ENCODE measurements at regions not wholly inside any gene's neighbourhood (a gene's known extent, or its start where the extent isn't known, plus 50 kb on each side); places are given as distances from the start of the nearest gene placed in this dataset.

- WGBS, 10 experiments, result 0 to 80% (median 75%) methylated on average over 1 to 2 of the region's 5 CpGs; no CpG with 5 or more reads in 5 of the 10 experiments
Observed at GRCh38 chr3:64773137-64773536, 85.3 kb upstream of the ADAMTS9 start.

GRCh38 chr3:64766440-64766839, 78.6 kb upstream of the ADAMTS9 start:
- H3K27ac ChIP-seq, result no peak overlapping the region
- WGBS, 10 experiments, result 0 to 51% (median 31%) methylated on average over 1 to 4 of the region's 4 CpGs
- peak in 4 of 8 experiments; percentile 21 to 81 (median 34) for ATAC-seq (replicated peaks in 6 of 8)
- H3K4me1 ChIP-seq (replicated peaks in 1 of 2), result peaks cover 10 to 19% of the 10 kb centered on the region in 2 donors
- H3K4me3 ChIP-seq, result no peak overlapping the region
- in situ Hi-C loops (cut with MboI; ENCODE audit: low pct_unique_long_range_greater_than_20kb in 2 of 9, low sequenced_read_pairs in 9 of 9, unreplicated experiment in 9 of 9), result no loop called here

More at GRCh38 chr3:64773137-64773536, 85.3 kb upstream of the ADAMTS9 start:
- Histone ChIP-seq H3K4me1 (replicated peaks in 1 of 2) (no peaks in the 10 kb centered on the region), H3K4me3 (no peak overlapping the region), H3K27ac (no peak overlapping the region)
- no peak for ATAC-seq (replicated peaks in 6 of 8)
- in situ Hi-C loops (cut with MboI; ENCODE audit: low pct_unique_long_range_greater_than_20kb in 2 of 9, low sequenced_read_pairs in 9 of 9, unreplicated experiment in 9 of 9), result no loop called here

DNA sequence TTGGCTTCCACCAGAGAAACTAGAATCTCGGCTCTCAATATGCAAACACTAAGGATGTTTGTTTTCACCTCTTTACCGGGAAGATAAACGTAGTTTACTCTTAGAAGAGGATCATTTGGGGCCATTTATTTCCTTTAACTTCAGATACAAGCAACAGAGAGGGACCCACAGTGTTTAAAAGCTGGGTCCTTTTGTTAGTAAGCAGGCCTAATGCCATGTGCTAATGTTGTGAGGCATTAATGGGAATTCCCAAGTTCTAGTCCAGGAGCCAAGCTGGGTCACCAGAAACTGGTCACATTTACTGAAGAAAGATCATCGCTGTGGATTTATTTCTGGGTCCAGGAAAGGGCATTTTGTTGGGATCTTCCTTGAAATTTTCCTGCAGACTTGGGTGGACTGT, 78.1 kb upstream of the ADAMTS9 start:
- Histone ChIP-seq H3K4me1 (replicated peaks in 1 of 2) (peaks cover 10 to 19% of the 10 kb centered on the region in 2 donors), H3K27ac (no peak overlapping the region), H3K4me3 (no peak overlapping the region)
- peak in 2 of 8 experiments; percentile 30 to 77 for ATAC-seq (replicated peaks in 6 of 8)
- in situ Hi-C loops (cut with MboI; ENCODE audit: low pct_unique_long_range_greater_than_20kb in 2 of 9, low sequenced_read_pairs in 9 of 9, unreplicated experiment in 9 of 9), result no loop called here
- 57 to 100% (median 70%) methylated on average over 1 to 4 of the region's 4 CpGs; no CpG with 5 or more reads in 1 of the 10 experiments for WGBS, 10 experiments

GRCh38 chr3:64764386-64764929, 76.7 kb upstream of the ADAMTS9 start:
- Histone ChIP-seq H3K27ac (no peak overlapping the region), H3K4me3 (no peak overlapping the region), H3K4me1 (replicated peaks in 1 of 2) (peaks cover 10 to 19% of the 10 kb centered on the region in 2 donors)
- 43 to 100% (median 69%) methylated on average over 3 to 6 of the region's 6 CpGs; no CpG with 5 or more reads in 1 of the 10 experiments for WGBS, 10 experiments
- in situ Hi-C loops (cut with MboI; ENCODE audit: low pct_unique_long_range_greater_than_20kb in 2 of 9, low sequenced_read_pairs in 9 of 9, unreplicated experiment in 9 of 9), result no loop called here
- no peak for ATAC-seq (replicated peaks in 6 of 8)

GRCh38 chr3:64763980-64764379, 76.2 kb upstream of the ADAMTS9 start:
- H3K27ac ChIP-seq, result no peak overlapping the region
- no peak overlapping the region for H3K4me3 ChIP-seq
- no peak for ATAC-seq (replicated peaks in 6 of 8)
- in situ Hi-C loops (cut with MboI; ENCODE audit: low pct_unique_long_range_greater_than_20kb in 2 of 9, low sequenced_read_pairs in 9 of 9, unreplicated experiment in 9 of 9), result no loop called here
- peaks cover 10 to 19% of the 10 kb centered on the region in 2 donors for H3K4me1 ChIP-seq (replicated peaks in 1 of 2)

DNA sequence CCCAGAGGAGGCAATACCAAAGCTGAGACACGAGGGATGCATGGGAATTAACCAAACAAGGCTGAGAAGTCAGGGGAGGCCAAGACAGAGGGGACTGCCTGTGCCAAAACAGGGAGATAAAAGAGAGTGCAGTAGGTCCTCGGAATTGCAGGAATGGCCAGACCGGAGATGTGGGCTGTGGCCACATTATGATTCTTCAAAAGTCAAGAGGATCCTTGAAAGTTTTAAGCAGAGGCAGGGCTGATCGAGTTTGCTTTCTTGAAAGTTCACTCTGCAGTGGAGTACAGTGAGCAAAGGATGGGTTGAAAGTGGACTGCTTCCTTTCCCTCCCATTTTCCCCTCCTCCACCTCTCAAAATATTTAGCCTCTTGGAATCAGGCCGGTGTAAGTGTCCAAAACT, 73.9 kb upstream of the ADAMTS9 start:
- no peak overlapping the region for H3K27ac ChIP-seq
- ATAC-seq (replicated peaks in 6 of 8), result no peak
- in situ Hi-C loops (cut with MboI; ENCODE audit: low pct_unique_long_range_greater_than_20kb in 2 of 9, low sequenced_read_pairs in 9 of 9, unreplicated experiment in 9 of 9), result no loop called here
- peaks cover 8 to 9% of the 10 kb centered on the region in 2 donors for H3K4me1 ChIP-seq (replicated peaks in 1 of 2)
- WGBS, 10 experiments, result 17 to 90% (median 80%) methylated on average over 1 to 4 of the region's 5 CpGs; no CpG with 5 or more reads in 3 of the 10 experiments
- no peak overlapping the region for H3K4me3 ChIP-seq

GRCh38 chr3:64760258-64760657, 72.5 kb upstream of the ADAMTS9 start:
- ATAC-seq (replicated peaks in 6 of 8), result no peak
- in situ Hi-C loops (cut with MboI; ENCODE audit: low pct_unique_long_range_greater_than_20kb in 2 of 9, low sequenced_read_pairs in 9 of 9, unreplicated experiment in 9 of 9), result no loop called here
- WGBS, 10 experiments, result 47 to 100% (median 88%) methylated on average over 1 to 5 of the region's 5 CpGs; no CpG with 5 or more reads in 2 of the 10 experiments
- H3K27ac ChIP-seq, result no peak overlapping the region
- no peak overlapping the region for H3K4me3 ChIP-seq
- H3K4me1 ChIP-seq (replicated peaks in 1 of 2), result no peaks in the 10 kb centered on the region

GRCh38 chr3:64759811-64760210, 72.0 kb upstream of the ADAMTS9 start:
- in situ Hi-C loops (cut with MboI; ENCODE audit: low pct_unique_long_range_greater_than_20kb in 2 of 9, low sequenced_read_pairs in 9 of 9, unreplicated experiment in 9 of 9), result no loop called here
- ATAC-seq (replicated peaks in 6 of 8), result no peak
- 80 to 100% (median 100%) methylated on average over 2 of the region's 2 CpGs; no CpG with 5 or more reads in 4 of the 10 experiments for WGBS, 10 experiments
- Histone ChIP-seq H3K4me1 (replicated peaks in 1 of 2) (no peaks in the 10 kb centered on the region), H3K4me3 (no peak overlapping the region), H3K27ac (no peak overlapping the region)

DNA sequence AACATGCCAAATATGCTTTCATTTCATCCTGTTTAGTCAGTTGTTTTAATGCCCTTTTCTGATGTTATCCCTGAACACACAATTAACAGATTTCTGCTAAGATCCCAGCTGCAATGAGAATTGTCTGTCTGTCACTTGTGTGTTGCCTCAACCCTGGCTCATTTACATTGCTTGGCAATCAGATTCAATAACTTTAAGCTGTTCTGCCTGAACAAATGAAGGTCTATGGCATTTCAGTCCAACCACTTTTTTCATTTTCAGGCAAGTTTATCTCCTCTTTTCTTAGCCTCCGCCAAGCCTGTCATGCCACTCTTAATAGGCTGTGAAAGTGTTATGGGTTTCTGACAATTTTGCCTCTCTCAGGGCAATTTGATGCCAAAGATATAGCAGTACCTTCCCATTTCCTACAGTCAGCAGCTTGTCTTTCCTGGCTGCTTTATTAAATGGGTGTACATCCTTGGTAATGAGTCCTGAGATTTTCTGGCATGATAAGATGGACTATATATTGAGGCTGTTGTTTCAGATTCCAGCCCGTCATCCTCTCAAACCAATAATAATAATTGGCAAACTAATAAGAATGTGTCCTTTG, 68.7 kb upstream of the ADAMTS9 start:
- no peak overlapping the region for H3K4me3 ChIP-seq
- no peaks in the 10 kb centered on the region for H3K4me1 ChIP-seq (replicated peaks in 1 of 2)
- 60 to 100% (median 100%) methylated on average over 1 to 2 of the region's 2 CpGs; no CpG with 5 or more reads in 1 of the 10 experiments for WGBS, 10 experiments
- no peak for ATAC-seq (replicated peaks in 6 of 8)
- H3K27ac ChIP-seq, result no peak overlapping the region
- in situ Hi-C loops (cut with MboI; ENCODE audit: low pct_unique_long_range_greater_than_20kb in 2 of 9, low sequenced_read_pairs in 9 of 9, unreplicated experiment in 9 of 9), result no loop called here

GRCh38 chr3:64748244-64748904, 60.6 kb upstream of the ADAMTS9 start:
- no peak overlapping the region for H3K27ac ChIP-seq
- ATAC-seq (replicated peaks in 6 of 8), result peak in 4 of 8 experiments; percentile 63 to 75 (median 70)
- no peak overlapping the region for H3K4me3 ChIP-seq
- in situ Hi-C loops (cut with MboI; ENCODE audit: low pct_unique_long_range_greater_than_20kb in 2 of 9, low sequenced_read_pairs in 9 of 9, unreplicated experiment in 9 of 9), result no loop called here
- 0 to 64% (median 21%) methylated on average over 2 to 6 of the region's 6 CpGs; no CpG with 5 or more reads in 2 of the 10 experiments for WGBS, 10 experiments
- H3K4me1 ChIP-seq (replicated peaks in 1 of 2), result peaks cover 15 to 22% of the 10 kb centered on the region in 2 donors

GRCh38 chr3:64747679-64748078, 59.9 kb upstream of the ADAMTS9 start:
- 56 to 100% (median 86%) methylated on average over 1 to 4 of the region's 4 CpGs; no CpG with 5 or more reads in 1 of the 10 experiments for WGBS, 10 experiments
- no peak overlapping the region for H3K27ac ChIP-seq
- ATAC-seq (replicated peaks in 6 of 8), result peak in 3 of 8 experiments; percentile 32 to 35 (median 33)
- peaks cover 15 to 26% of the 10 kb centered on the region in 2 donors for H3K4me1 ChIP-seq (replicated peaks in 1 of 2)
- in situ Hi-C loops (cut with MboI; ENCODE audit: low pct_unique_long_range_greater_than_20kb in 2 of 9, low sequenced_read_pairs in 9 of 9, unreplicated experiment in 9 of 9), result no loop called here
- H3K4me3 ChIP-seq, result no peak overlapping the region

GRCh38 chr3:64743887-64744243, 56.1 kb upstream of the ADAMTS9 start:
- in situ Hi-C loops (cut with MboI; ENCODE audit: low pct_unique_long_range_greater_than_20kb in 2 of 9, low sequenced_read_pairs in 9 of 9, unreplicated experiment in 9 of 9), result no loop called here
- no peak for ATAC-seq (replicated peaks in 6 of 8)
- Histone ChIP-seq H3K4me1 (replicated peaks in 1 of 2) (peaks cover 26 to 36% of the 10 kb centered on the region in 2 donors), H3K27ac (no peak overlapping the region), H3K4me3 (no peak overlapping the region)
- 39 to 100% (median 65%) methylated on average over 1 to 4 of the region's 4 CpGs for WGBS, 10 experiments

- no peak overlapping the region for H3K27ac ChIP-seq
- 50 to 100% (median 78%) methylated on average over 1 to 5 of the region's 5 CpGs for WGBS, 10 experiments
- in situ Hi-C loops (cut with MboI; ENCODE audit: low pct_unique_long_range_greater_than_20kb in 2 of 9, low sequenced_read_pairs in 9 of 9, unreplicated experiment in 9 of 9), result no loop called here
- H3K4me1 ChIP-seq (replicated peaks in 1 of 2), result peaks cover 21 to 31% of the 10 kb centered on the region in 2 donors
- peak in 4 of 8 experiments; percentile 29 to 86 (median 83) for ATAC-seq (replicated peaks in 6 of 8)
- H3K4me3 ChIP-seq, result no peak overlapping the region
Observed at GRCh38 chr3:64743156-64743886, 55.5 kb upstream of the ADAMTS9 start.
